H1 (cell line): ENCODE measurements at regions not wholly inside any gene's neighbourhood (a gene's known extent, or its start where the extent isn't known, plus 50 kb on each side); places are given as distances from the start of the nearest gene placed in this dataset.

Experiments used
- CEBPB ChIP-seq: IDR thresholded peaks from 2 replicates; pipeline ENCODE4 v1.6.1; 2012; ENCODE audit warnings: low read depth, low read length
- CHD7 ChIP-seq: fragments of 300-600 bp; sonication (generic); IDR thresholded peaks from 2 replicates; pipeline ENCODE4 v1.7.1; 2012; ENCODE audit warnings: low read length, moderate library complexity, mild to moderate bottlenecking, inconsistent platforms; ENCODE audit not compliant: insufficient replicate concordance
- CTBP2 ChIP-seq: IDR thresholded peaks from 2 replicates; pipeline ENCODE4 v1.7.0; 2011; ENCODE audit warnings: borderline replicate concordance, mild to moderate bottlenecking, moderate library complexity, mixed read lengths, low read length; ENCODE audit not compliant: insufficient read depth, insufficient read length
- GTF2F1 ChIP-seq: IDR thresholded peaks from 2 replicates; pipeline ENCODE4 v1.6.1; 2012; ENCODE audit warnings: low read depth, low read length, improper control_type of control experiment, borderline replicate concordance
- PHF8 ChIP-seq: fragments of 200-600 bp; sonication (generic); conservative IDR thresholded peaks from 2 replicates; pipeline ENCODE4 v1.7.1; 2012; ENCODE audit warnings: low read depth, mild to moderate bottlenecking, inconsistent platforms, low read length, moderate library complexity
- RXRA ChIP-seq: IDR thresholded peaks from 2 replicates; pipeline ENCODE4 v1.6.1; 2011; ENCODE audit warnings: low read depth, mild to moderate bottlenecking, low read length, moderate library complexity; ENCODE audit not compliant: insufficient read depth
- SIN3A ChIP-seq, 2 experiments: IDR thresholded peaks in 1 of 2; conservative IDR thresholded peaks in 1 of 2; 2 replicates each; pipeline ENCODE4 v1.6.1; 2011 to 2012; ENCODE audit warnings: low read length in 2 of 2, improper control_type of control experiment in 1 of 2, low read depth in 1 of 2, mild to moderate bottlenecking in 1 of 2
- SIRT6 ChIP-seq: IDR thresholded peaks from one replicate; pipeline ENCODE4 v1.7.1; 2012; ENCODE audit warnings: low read length, inconsistent platforms
- SP2 ChIP-seq: IDR thresholded peaks from 2 replicates; pipeline ENCODE4 v1.6.1; 2012; ENCODE audit warnings: mild to moderate bottlenecking, low read length, inconsistent platforms
- SRF ChIP-seq: IDR thresholded peaks from 2 replicates; pipeline ENCODE4 v1.6.1; 2011; ENCODE audit warnings: mild to moderate bottlenecking, low read depth, low read length, moderate library complexity
- TBP ChIP-seq: IDR thresholded peaks from 2 replicates; pipeline ENCODE4 v1.6.1; 2011; ENCODE audit warnings: low read depth, low read length, improper control_type of control experiment
- YY1 ChIP-seq: IDR thresholded peaks from 2 replicates; pipeline ENCODE4 v1.6.1; 2011; ENCODE audit warnings: low read depth, mild to moderate bottlenecking, low read length

GRCh38 chr4:176400816-176401461, 81.2 kb downstream of the SPCS3 start (continued):
- TF ChIP-seq CHD7 (no peak), SIN3A (conservative IDR thresholded peaks at IDR 0.05 in 1 of 2, IDR thresholded peaks at IDR 0.05 in 1 of 2; ENCODE audit: low read depth in 1 of 2, low read length in 2 of 2) (no peak), RXRA (no peak), GTF2F1 (no peak), CEBPB (no peak), PHF8 (no peak), SIRT6 (no peak), YY1 (no peak), SP2 (no peak), SRF (no peak), TBP (no peak), CTBP2 (no peak)
